ENCODE measurements at regions not wholly inside any gene's neighbourhood (a gene's known extent, or its start where the extent isn't known, plus 50 kb on each side); places are given as distances from the start of the nearest gene placed in this dataset.

GRCh38 chr15:100769975-100770340, 109.7 kb upstream of the ALDH1A3 start:
- TF ChIP-seq CTCF (IDR thresholded peaks at IDR 0.05) (no peak), POLR2A (IDR thresholded peaks at IDR 0.05; ENCODE audit: low read depth) (no peak), EP300 (IDR thresholded peaks at IDR 0.05) (no peak), POLR2AphosphoS5 (IDR thresholded peaks at IDR 0.05) (no peak)
